B cell (primary cell): ENCODE measurements at regions not wholly inside any gene's neighbourhood (a gene's known extent, or its start where the extent isn't known, plus 50 kb on each side); places are given as distances from the start of the nearest gene placed in this dataset.

Experiments
- ATAC-seq: fragments of 200-7000 bp; cut with Tn5 transposase; one replicate; pipeline ENCODE4 v1.10.0; 2021; ENCODE audit warnings: low read depth, mild to moderate bottlenecking, moderate number of reproducible peaks, moderate library complexity
- CTCF ChIA-PET: fragments of 350-600 bp; sonication (Branson Sonifier 250); formaldehyde crosslinking; loops from one replicate; lab custom pipeline; 2021; ENCODE audit warnings: antibody characterized with exemption, inconsistent platforms; lab: Charles Lee
- POLR2A ChIA-PET: fragments of 350-600 bp; sonication (Branson Sonifier 250); formaldehyde crosslinking; loops from one replicate; lab custom pipeline; 2021; ENCODE audit warnings: antibody characterized with exemption; lab: Charles Lee
- DNase-seq: peaks from one replicate; pipeline ENCODE4 v3.0.0; 2013
- H2AFZ ChIP-seq: 2 replicates; pipeline ENCODE4 v1.6.1; 2012; ENCODE audit warnings: mild to moderate bottlenecking, low read depth, low read length; ENCODE audit not compliant: insufficient read depth, poor library complexity, severe bottlenecking
- H3K27ac ChIP-seq, 2 donors: 1 replicate in 1 of 2; 2 replicates in 1 of 2; pipeline ENCODE4 v1.5.1; 2012 to 2013; ENCODE audit warnings: low read length in 2 of 2, mild to moderate bottlenecking in 2 of 2, moderate library complexity in 1 of 2
- H3K27me3 ChIP-seq, 4 experiments: fragments of 200-600 bp in 1 of 4; sonication (generic) in 1 of 4; replicated peaks in 1 of 4; 1 replicate in 2 of 4; 2 replicates in 2 of 4; pipeline versions ENCODE4 v1.6.1 to v1.7.0; 2013 to 2016; ENCODE audit warnings: low read length in 3 of 4, mild to moderate bottlenecking in 2 of 4, mixed read lengths in 1 of 4, moderate library complexity in 1 of 4; ENCODE audit not compliant: insufficient read depth in 4 of 4, control insufficient read depth in 3 of 4; ENCODE audit errors: control extremely low read depth in 1 of 4
- H3K36me3 ChIP-seq, 2 experiments: replicated peaks in 1 of 2; 1 replicate in 1 of 2; 2 replicates in 1 of 2; pipeline versions ENCODE4 v1.6.1 to v1.7.1; 2013; ENCODE audit warnings: low read length in 1 of 2; ENCODE audit not compliant: insufficient read depth in 2 of 2, control insufficient read depth in 1 of 2; ENCODE audit errors: control extremely low read depth in 1 of 2, extremely low read depth in 1 of 2
- H3K4me1 ChIP-seq, 2 donors: fragments of 200-600 bp in 1 of 2; sonication (generic) in 1 of 2; 1 replicate in 1 of 2; 2 replicates in 1 of 2; pipeline versions ENCODE4 v1.5.1 to v1.6.1; 2013 to 2017; ENCODE audit warnings: low read length in 2 of 2; ENCODE audit not compliant: control insufficient read depth in 2 of 2, insufficient read depth in 2 of 2
- H3K4me2 ChIP-seq: replicated peaks from 2 replicates; pipeline ENCODE3; 2012; ENCODE audit warnings: mild to moderate bottlenecking, low read depth, low read length; ENCODE audit not compliant: poor library complexity, severe bottlenecking
- H3K4me3 ChIP-seq, 5 experiments: fragments of 200-600 bp in 1 of 5; sonication (generic) in 1 of 5; 1 replicate in 3 of 5; 2 replicates in 2 of 5; pipeline versions ENCODE4 v1.5.1 to v1.7.0; 2011 to 2016; ENCODE audit warnings: low read length in 4 of 5, mild to moderate bottlenecking in 4 of 5, low read depth in 2 of 5, control low read depth in 1 of 5, moderate library complexity in 1 of 5; ENCODE audit not compliant: insufficient read depth in 1 of 5; ENCODE audit errors: control extremely low read depth in 1 of 5, extremely low read depth in 1 of 5
- H3K79me2 ChIP-seq: fragments of 200-600 bp; sonication (generic); one replicate; pipeline ENCODE4 v1.6.0; 2016; ENCODE audit warnings: low read length; ENCODE audit not compliant: control insufficient read depth, insufficient read depth
- H3K9ac ChIP-seq: fragments of 200-600 bp; sonication (generic); 2 replicates; pipeline ENCODE4 v1.6.1; 2017; ENCODE audit warnings: mild to moderate bottlenecking, low read length, moderate library complexity
- H3K9me3 ChIP-seq, 3 donors: one replicate each; pipeline versions ENCODE4 v1.6.1 to v1.7.1; 2013; ENCODE audit warnings: low read length in 2 of 3; ENCODE audit not compliant: control insufficient read depth in 2 of 3, insufficient read depth in 1 of 3; ENCODE audit errors: control extremely low read depth in 1 of 3
- H4K20me1 ChIP-seq: 2 replicates; pipeline ENCODE4 v1.6.0; 2012; ENCODE audit warnings: mild to moderate bottlenecking, low read length; ENCODE audit not compliant: insufficient read depth, control insufficient read depth, poor library complexity, severe bottlenecking
- H3K27ac Mint-ChIP-seq: one replicate; pipeline ENCODE4 v1.8.0; 2021; ENCODE audit warnings: mixed read lengths
- H3K27me3 Mint-ChIP-seq: one replicate; pipeline ENCODE4 v1.8.0; 2021; ENCODE audit warnings: mixed read lengths
- H3K4me1 Mint-ChIP-seq: one replicate; pipeline ENCODE4 v1.8.0; 2021; ENCODE audit warnings: mixed read lengths
- H3K4me3 Mint-ChIP-seq: one replicate; pipeline ENCODE4 v1.8.0; 2021; ENCODE audit warnings: mixed read lengths
- H3K9me3 Mint-ChIP-seq: one replicate; pipeline ENCODE4 v1.8.0; 2022; ENCODE audit warnings: mixed read lengths; ENCODE audit not compliant: insufficient read depth
- CTCF ChIP-seq: fragments of 200-600 bp; IDR thresholded peaks from one replicate; pipeline ENCODE4 v1.8.0; 2022; ENCODE audit warnings: antibody characterized with exemption, mild to moderate bottlenecking
- EZH2 ChIP-seq: IDR thresholded peaks from 2 replicates; pipeline ENCODE4 v1.6.1; 2012; ENCODE audit warnings: borderline replicate concordance, low read depth, mild to moderate bottlenecking, moderate library complexity, low read length; ENCODE audit not compliant: insufficient read depth, poor library complexity, severe bottlenecking
- WGBS: methylation state at CpG from one replicate; pipeline ENCODE4 v1.1.5; 2013; ENCODE audit warnings: missing lambda C conversion rate; ENCODE audit not compliant: insufficient coverage; 5-methylcytosine and 5-hydroxymethylcytosine counted together
- intact Hi-C: fragments of 100-400 bp; cut with micrococcal nuclease; formaldehyde crosslinking; loops from one replicate; pipeline ENCODE4 v1.10.0; 2022

GRCh38 chr3:20246662-20247061 lies 60.7 kb upstream of the SGO1 start:
- Mint-ChIP-seq H3K4me3 (no peak overlapping the region), H3K27me3 (no peaks in the 10 kb centered on the region), H3K4me1 (peaks cover 4% of the 10 kb centered on the region), H3K27ac (no peak overlapping the region), H3K9me3 (peaks cover 4% of the 10 kb centered on the region)
- H3K9ac ChIP-seq, result no peak overlapping the region
- ChIA-PET CTCF (no interaction called here), POLR2A (no interaction called here)
- no peaks in the 10 kb centered on the region for H3K79me2 ChIP-seq
- peaks cover 0 to 3% (median 0%) of the 10 kb centered on the region in 3 donors for H3K9me3 ChIP-seq
- intact Hi-C loops, result no loop called here
- no peaks in the 10 kb centered on the region for H3K4me1 ChIP-seq
- no peak overlapping the region for H3K4me2 ChIP-seq
- no peaks in the 10 kb centered on the region for H3K36me3 ChIP-seq
- no peaks in the 10 kb centered on the region for H4K20me1 ChIP-seq
- no peak for ATAC-seq
- WGBS, result no CpG with 5 or more reads among the region's 1 CpG
- H3K27ac ChIP-seq, result no peak overlapping the region
- H3K4me3 ChIP-seq, result no peak overlapping the region
- no peak for TF ChIP-seq CTCF
- H3K27me3 ChIP-seq, result no peaks in the 10 kb centered on the region
- H2AFZ ChIP-seq, result no peak overlapping the region
- DNase-seq, result no peak

GRCh38 chr3:20245781-20246180 lies 59.8 kb upstream of the SGO1 start:
- Histone ChIP-seq H3K27me3 (no peaks in the 10 kb centered on the region), H4K20me1 (no peaks in the 10 kb centered on the region), H2AFZ (no peak overlapping the region), H3K9me3 (peaks cover 0 to 5% (median 1%) of the 10 kb centered on the region in 3 donors), H3K9ac (no peak overlapping the region), H3K27ac (no peak overlapping the region), H3K36me3 (no peaks in the 10 kb centered on the region), H3K4me3 (no peak overlapping the region), H3K4me2 (no peak overlapping the region), H3K79me2 (no peaks in the 10 kb centered on the region), H3K4me1 (no peaks in the 10 kb centered on the region)
- WGBS, result 84% methylated on average over 3 of the region's 3 CpGs
- intact Hi-C loops, result no loop called here
- no peak for TF ChIP-seq EZH2
- H3K27ac Mint-ChIP-seq, result no peak overlapping the region
- H3K4me1 Mint-ChIP-seq, result peaks cover 4% of the 10 kb centered on the region
- no peaks in the 10 kb centered on the region for H3K27me3 Mint-ChIP-seq
- no peak overlapping the region for H3K4me3 Mint-ChIP-seq
- DNase-seq (no peak), ATAC-seq (no peak)
- CTCF ChIA-PET, result no interaction called here
- POLR2A ChIA-PET, result no interaction called here
- H3K9me3 Mint-ChIP-seq, result peaks cover 4% of the 10 kb centered on the region
